Kidney (tissue), 13 donors: ENCODE measurements at regions not wholly inside any gene's neighbourhood (a gene's known extent, or its start where the extent isn't known, plus 50 kb on each side); places are given as distances from the start of the nearest gene placed in this dataset.

ENCODE experiments used
- DNase-seq, 5 donors: peaks; one replicate each; pipeline ENCODE4 v3.0.0-alpha.2; 2013 to 2020
- FAIRE-seq: peaks from 2 replicates; lab custom pipeline; 2012; peaks lifted over from hg19 to GRCh38; lab: Jason Lieb, UNC
- H3K27ac ChIP-seq, 2 donors: one replicate each; pipeline ENCODE4 v1.7.0; 2013; ENCODE audit warnings: low read depth in 2 of 2, low read length in 2 of 2, inconsistent platforms in 1 of 2
- H3K27me3 ChIP-seq: one replicate; pipeline ENCODE4 v1.7.1; 2013; ENCODE audit warnings: low read length, inconsistent platforms; ENCODE audit not compliant: control insufficient read depth, insufficient read depth
- H3K36me3 ChIP-seq, 3 donors: one replicate each; pipeline versions ENCODE4 v1.7.0 to v1.7.1; 2013; ENCODE audit warnings: low read length in 3 of 3, control low read depth in 1 of 3, inconsistent platforms in 1 of 3; ENCODE audit not compliant: insufficient read depth in 3 of 3, control insufficient read depth in 2 of 3
- H3K4me1 ChIP-seq, 3 donors: one replicate each; pipeline versions ENCODE4 v1.7.0 to v1.7.1; 2013; ENCODE audit warnings: low read length in 3 of 3, inconsistent platforms in 1 of 3, low read depth in 1 of 3; ENCODE audit not compliant: control insufficient read depth in 2 of 3, insufficient read depth in 2 of 3
- H3K4me3 ChIP-seq, 3 donors: one replicate each; pipeline versions ENCODE4 v1.7.0 to v1.8.1; 2013; ENCODE audit warnings: low read length in 3 of 3, control low read depth in 1 of 3, inconsistent platforms in 1 of 3
- H3K9ac ChIP-seq, 3 donors: one replicate each; pipeline versions ENCODE4 v1.7.0 to v1.7.1; 2013; ENCODE audit warnings: low read length in 3 of 3, control low read depth in 1 of 3, inconsistent platforms in 1 of 3
- H3K9me3 ChIP-seq, 3 donors: one replicate each; pipeline versions ENCODE4 v1.7.0 to v1.7.1; 2013; ENCODE audit warnings: low read length in 3 of 3, control low read depth in 1 of 3, inconsistent platforms in 1 of 3; ENCODE audit not compliant: control insufficient read depth in 2 of 3, insufficient read depth in 1 of 3
- CTCF ChIP-seq: IDR thresholded peaks from 3 replicates; pipeline ENCODE4 v1.5.1; 2012; ENCODE audit warnings: mild to moderate bottlenecking, moderate library complexity, borderline replicate concordance; ENCODE audit not compliant: insufficient read depth; ENCODE audit errors: extremely low read depth
- intact Hi-C: fragments of 100-400 bp; cut with DNase I; formaldehyde crosslinking; loops from one replicate; pipeline ENCODE4 v1.11.1; 2022
- donor health status: control.
- donor health status: control.
- donor health status: control.
- donor health status: control.
- donor health status: control.
- donor health status: DM: yes; HTN: yes; CAD: no.
- donor health status: Normal renal cell carcinoma (clear cell type).

GRCh38 chr22:48496226-48496845 lies 1331.3 kb downstream of the BRD1 start:
- Histone ChIP-seq H3K27ac (no peak overlapping the region), H3K27me3 (peaks cover 4% of the 10 kb centered on the region), H3K4me3 (no peak overlapping the region), H3K36me3 (no peaks in the 10 kb centered on the region), H3K9ac (no peak overlapping the region), H3K9me3 (no peaks in the 10 kb centered on the region), H3K4me1 (no peaks in the 10 kb centered on the region)
- DNase-seq (peak in 2 of 5 donors; percentile 28 to 59), FAIRE-seq (no peak)
- no peak for TF ChIP-seq CTCF
- intact Hi-C loops = no loop called here

- Histone ChIP-seq H3K9ac (no peak overlapping the region), H3K27me3 (peaks cover 5% of the 10 kb centered on the region), H3K4me3 (no peak overlapping the region), H3K9me3 (no peaks in the 10 kb centered on the region), H3K27ac (no peak overlapping the region), H3K36me3 (no peaks in the 10 kb centered on the region), H3K4me1 (no peaks in the 10 kb centered on the region)
- FAIRE-seq (no peak), DNase-seq (no peak)
- no peak for TF ChIP-seq CTCF
- intact Hi-C loops = no loop called here
Observed at GRCh38 chr22:48495751-48496080, 1332.0 kb downstream of the BRD1 start.

GRCh38 chr22:48494968-48495750 lies 1332.5 kb downstream of the BRD1 start:
- H3K27me3 ChIP-seq = peaks cover 5% of the 10 kb centered on the region
- TF ChIP-seq CTCF = no peak
- H3K27ac ChIP-seq = no peak overlapping the region
- H3K4me3 ChIP-seq = no peak overlapping the region
- intact Hi-C loops = no loop called here
- no peaks in the 10 kb centered on the region for H3K4me1 ChIP-seq
- H3K36me3 ChIP-seq = no peaks in the 10 kb centered on the region
- no peaks in the 10 kb centered on the region for H3K9me3 ChIP-seq
- FAIRE-seq (no peak), DNase-seq (peak; percentile 46 to 75 (median 60))
- no peak overlapping the region for H3K9ac ChIP-seq
